GM23338 (cell line): ENCODE measurements at regions not wholly inside any gene's neighbourhood (a gene's known extent, or its start where the extent isn't known, plus 50 kb on each side); places are given as distances from the start of the nearest gene placed in this dataset.

Source experiments
- ATAC-seq: fragments of 200-7000 bp; cut with Tn5 transposase; 3 replicates; pipeline ENCODE4 v1.9.1; 2020
- DNase-seq: peaks from one replicate; pipeline ENCODE4 v3.0.0-alpha.2; 2015; ENCODE audit warnings: low spot score
- H2AFZ ChIP-seq: fragments of 200-600 bp; sonication (generic); 2 replicates; pipeline ENCODE4 v1.8.0; 2016; ENCODE audit warnings: antibody characterized with exemption, mild to moderate bottlenecking, moderate library complexity
- H3F3A ChIP-seq: fragments of 200-600 bp; sonication (generic); replicated peaks from 2 replicates; pipeline ENCODE4 v1.8.0; 2017; ENCODE audit warnings: antibody characterized with exemption, mixed run types, low read depth
- H3K27ac ChIP-seq: fragments of 200-600 bp; sonication (generic); 2 replicates; pipeline ENCODE4 v1.6.1; 2016; ENCODE audit warnings: low read depth
- H3K27me3 ChIP-seq: fragments of 200-600 bp; sonication (generic); 2 replicates; pipeline ENCODE4 v1.8.0; 2016; ENCODE audit warnings: mild to moderate bottlenecking, mixed run types, moderate library complexity; ENCODE audit not compliant: insufficient read depth
- H3K36me3 ChIP-seq: fragments of 200-600 bp; sonication (generic); 2 replicates; pipeline ENCODE4 v1.8.0; 2016; ENCODE audit warnings: mild to moderate bottlenecking; ENCODE audit not compliant: insufficient read depth
- H3K4me1 ChIP-seq: fragments of 200-600 bp; sonication (generic); 2 replicates; pipeline ENCODE4 v1.8.0; 2016; ENCODE audit warnings: mild to moderate bottlenecking, moderate library complexity; ENCODE audit not compliant: insufficient read depth
- H3K4me2 ChIP-seq: fragments of 200-600 bp; sonication (generic); 2 replicates; pipeline ENCODE4 v1.7.1; 2017; ENCODE audit warnings: mixed run types
- H3K4me3 ChIP-seq: fragments of 200-600 bp; sonication (generic); 2 replicates; pipeline ENCODE4 v1.6.1; 2016; ENCODE audit warnings: mixed run types
- H3K79me2 ChIP-seq: fragments of 200-600 bp; sonication (generic); replicated peaks from 2 replicates; pipeline ENCODE4 v1.8.0; 2017; ENCODE audit warnings: mild to moderate bottlenecking; ENCODE audit not compliant: insufficient read depth
- H3K9me2 ChIP-seq: fragments of 200-600 bp; sonication (generic); 2 replicates; pipeline ENCODE4 v1.8.0; 2017; ENCODE audit not compliant: insufficient read depth
- H4K20me1 ChIP-seq: fragments of 200-600 bp; sonication (generic); replicated peaks from 2 replicates; pipeline ENCODE4 v1.8.0; 2017; ENCODE audit warnings: mild to moderate bottlenecking; ENCODE audit not compliant: insufficient read depth
- H3K27ac Mint-ChIP-seq: 2 replicates; pipeline ENCODE4 v1.8.0; 2020; ENCODE audit warnings: inconsistent platforms, mild to moderate bottlenecking, moderate library complexity, mixed read lengths
- H3K27me3 Mint-ChIP-seq: 3 replicates; pipeline ENCODE4 v1.8.0; 2022; ENCODE audit warnings: low read depth, mild to moderate bottlenecking, moderate library complexity, mixed read lengths, inconsistent platforms; ENCODE audit not compliant: insufficient read depth, poor library complexity
- H3K36me3 Mint-ChIP-seq: 3 replicates; pipeline ENCODE4 v1.8.0; 2021; ENCODE audit warnings: low read depth, mild to moderate bottlenecking, inconsistent platforms, moderate library complexity, mixed read lengths
- H3K4me1 Mint-ChIP-seq: 3 replicates; pipeline ENCODE4 v1.8.0; 2020; ENCODE audit warnings: mild to moderate bottlenecking, inconsistent platforms, mixed read lengths
- H3K4me3 Mint-ChIP-seq: 3 replicates; pipeline ENCODE4 v1.8.0; 2021; ENCODE audit warnings: moderate library complexity, mild to moderate bottlenecking, inconsistent platforms, mixed read lengths
- H3K9me3 Mint-ChIP-seq: 3 replicates; pipeline ENCODE4 v1.8.0; 2020; ENCODE audit warnings: moderate library complexity, mild to moderate bottlenecking, inconsistent platforms, mixed read lengths
- CREB1 ChIP-seq: fragments of 250-450 bp; sonication (Bioruptor Pico); IDR thresholded peaks from 2 replicates; pipeline ENCODE4 v1.5.0; 2020; ENCODE audit warnings: low read depth, mild to moderate bottlenecking, moderate library complexity
- EZH2phosphoT487 ChIP-seq: fragments of 200-600 bp; sonication (generic); IDR thresholded peaks from one replicate; pipeline ENCODE4 v1.8.1; 2018; ENCODE audit warnings: antibody characterized with exemption; ENCODE audit not compliant: unreplicated experiment
- NANOG ChIP-seq: IDR thresholded peaks from 2 replicates; pipeline ENCODE4 v1.6.1; 2016; ENCODE audit warnings: antibody characterized with exemption, borderline replicate concordance
- STAT1 ChIP-seq: IDR thresholded peaks from one replicate; pipeline ENCODE4 v1.6.1; 2016; ENCODE audit warnings: antibody characterized with exemption; ENCODE audit not compliant: unreplicated experiment
- ZNF331 ChIP-seq: fragments of 250-450 bp; sonication (Bioruptor Pico); IDR thresholded peaks from 2 replicates; pipeline ENCODE4 v1.5.0; 2020; ENCODE audit warnings: low read depth, mild to moderate bottlenecking, moderate library complexity
- ZNF462 ChIP-seq: fragments of 250-450 bp; sonication (Bioruptor Pico); IDR thresholded peaks from 2 replicates; pipeline ENCODE4 v1.5.0; 2020; ENCODE audit warnings: mild to moderate bottlenecking, moderate library complexity
- TF ChIP-seq, protein P1 (sequence below), 2 experiments: fragments of 200-600 bp in 1 of 2; sonication (generic) in 1 of 2; conservative IDR thresholded peaks; 2 replicates each; pipeline versions ENCODE4 v1.5.1 to v1.6.1; 2016 to 2017; ENCODE audit warnings: antibody characterized with exemption in 2 of 2, low read depth in 2 of 2, mild to moderate bottlenecking in 2 of 2, moderate library complexity in 1 of 2

DNA sequence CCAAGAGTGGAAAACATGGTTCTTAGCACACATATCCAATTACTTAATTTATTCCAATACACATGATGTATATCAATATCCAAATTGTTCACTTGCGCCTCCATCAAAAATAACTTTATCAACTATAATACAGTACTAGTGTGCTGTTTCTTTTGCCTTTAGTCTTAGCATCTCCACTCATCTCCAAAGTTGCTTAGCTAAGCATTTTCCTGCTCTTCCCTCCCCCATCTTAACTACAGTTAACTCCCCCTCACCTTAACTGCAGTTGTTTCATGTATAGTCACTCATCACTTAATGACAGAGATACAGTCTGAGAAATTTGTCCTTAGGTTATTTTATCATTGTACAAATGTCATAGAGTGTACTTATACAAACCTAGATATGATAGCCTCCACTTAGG is 705.2 kb upstream of the LINC00305 start (continued):
- TF ChIP-seq ZNF462 (CRISPR knock-in tag) (no peak), EZH2phosphoT487 (no peak), NANOG (no peak), STAT1 (no peak)

- H3K9me3 Mint-ChIP-seq, result no peaks in the 10 kb centered on the region
- Histone ChIP-seq H3F3A (no peaks in the 10 kb centered on the region), H3K4me1 (no peaks in the 10 kb centered on the region), H3K27ac (no peak overlapping the region), H3K79me2 (no peaks in the 10 kb centered on the region), H3K9me2 (no peaks in the 10 kb centered on the region), H3K4me2 (no peak overlapping the region), H3K4me3 (no peak overlapping the region), H3K27me3 (no peaks in the 10 kb centered on the region), H3K36me3 (no peaks in the 10 kb centered on the region), H4K20me1 (no peaks in the 10 kb centered on the region), H2AFZ (no peak overlapping the region)
- H3K4me3 Mint-ChIP-seq, result no peak overlapping the region
- H3K4me1 Mint-ChIP-seq, result no peaks in the 10 kb centered on the region
- H3K27ac Mint-ChIP-seq, result no peak overlapping the region
- TF ChIP-seq, protein P1, sequence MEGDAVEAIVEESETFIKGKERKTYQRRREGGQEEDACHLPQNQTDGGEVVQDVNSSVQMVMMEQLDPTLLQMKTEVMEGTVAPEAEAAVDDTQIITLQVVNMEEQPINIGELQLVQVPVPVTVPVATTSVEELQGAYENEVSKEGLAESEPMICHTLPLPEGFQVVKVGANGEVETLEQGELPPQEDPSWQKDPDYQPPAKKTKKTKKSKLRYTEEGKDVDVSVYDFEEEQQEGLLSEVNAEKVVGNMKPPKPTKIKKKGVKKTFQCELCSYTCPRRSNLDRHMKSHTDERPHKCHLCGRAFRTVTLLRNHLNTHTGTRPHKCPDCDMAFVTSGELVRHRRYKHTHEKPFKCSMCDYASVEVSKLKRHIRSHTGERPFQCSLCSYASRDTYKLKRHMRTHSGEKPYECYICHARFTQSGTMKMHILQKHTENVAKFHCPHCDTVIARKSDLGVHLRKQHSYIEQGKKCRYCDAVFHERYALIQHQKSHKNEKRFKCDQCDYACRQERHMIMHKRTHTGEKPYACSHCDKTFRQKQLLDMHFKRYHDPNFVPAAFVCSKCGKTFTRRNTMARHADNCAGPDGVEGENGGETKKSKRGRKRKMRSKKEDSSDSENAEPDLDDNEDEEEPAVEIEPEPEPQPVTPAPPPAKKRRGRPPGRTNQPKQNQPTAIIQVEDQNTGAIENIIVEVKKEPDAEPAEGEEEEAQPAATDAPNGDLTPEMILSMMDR (conservative IDR thresholded peaks at IDR 0.05; ENCODE audit: low read depth in 2 of 2), result no peak
- no peak for TF ChIP-seq CREB1 (CRISPR knock-in tag)
- no peak for TF ChIP-seq ZNF331 (CRISPR knock-in tag)
- no peaks in the 10 kb centered on the region for H3K27me3 Mint-ChIP-seq
- DNase-seq (no peak), ATAC-seq (no peak)
- H3K36me3 Mint-ChIP-seq, result no peaks in the 10 kb centered on the region
Observed at GRCh38 chr18:64852281-64852680, 703.4 kb upstream of the LINC00305 start.
